ENCODE measurements at regions not wholly inside any gene's neighbourhood (a gene's known extent, or its start where the extent isn't known, plus 50 kb on each side); places are given as distances from the start of the nearest gene placed in this dataset.

- DNase-seq: no peak
These were observed 69.8 kb upstream of the DAB2 start for GRCh38 chr5:39494534-39494933.

- no peak for DNase-seq
These were observed 69.3 kb upstream of the DAB2 start for GRCh38 chr5:39494107-39494510.

DNA sequence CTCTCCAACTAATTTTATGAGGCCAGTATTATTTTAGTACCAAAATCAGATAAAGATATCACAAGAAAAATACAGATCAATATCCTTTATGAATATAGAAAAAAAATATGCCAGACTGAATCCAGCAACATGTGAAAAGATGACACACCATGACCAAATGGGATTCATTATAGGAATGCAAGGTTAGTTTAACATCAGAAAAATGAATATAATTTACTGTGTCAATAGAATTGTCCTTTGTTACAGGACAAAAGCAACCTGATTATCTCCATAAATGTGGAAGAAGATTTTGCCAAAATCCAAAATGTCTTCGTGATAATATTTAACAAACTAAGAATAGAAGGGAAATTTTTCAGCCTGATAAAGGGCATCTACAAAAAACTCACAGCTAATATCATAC is 66.4 kb upstream of the DAB2 start:
- DNase-seq: no peak

DNA sequence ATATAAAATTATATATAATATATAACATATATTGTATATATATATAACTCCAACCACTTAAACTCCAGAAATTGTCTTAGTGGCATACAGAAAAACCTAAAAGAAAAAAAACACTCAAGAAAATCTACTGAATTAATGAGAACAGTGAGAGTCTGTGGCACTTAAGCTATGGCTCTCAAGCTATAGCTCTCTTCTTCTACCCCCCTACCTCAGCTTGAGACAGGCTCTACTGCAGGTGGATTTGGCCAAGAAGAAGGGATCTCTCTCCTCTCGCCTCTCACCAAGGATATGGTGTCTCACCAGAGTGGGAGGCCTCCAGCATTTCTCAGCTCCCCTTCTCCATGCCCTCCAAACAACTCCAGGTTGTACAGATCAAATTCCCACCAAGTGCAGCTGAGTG is 64.5 kb upstream of the DAB2 start:
- DNase-seq: no peak

DNA sequence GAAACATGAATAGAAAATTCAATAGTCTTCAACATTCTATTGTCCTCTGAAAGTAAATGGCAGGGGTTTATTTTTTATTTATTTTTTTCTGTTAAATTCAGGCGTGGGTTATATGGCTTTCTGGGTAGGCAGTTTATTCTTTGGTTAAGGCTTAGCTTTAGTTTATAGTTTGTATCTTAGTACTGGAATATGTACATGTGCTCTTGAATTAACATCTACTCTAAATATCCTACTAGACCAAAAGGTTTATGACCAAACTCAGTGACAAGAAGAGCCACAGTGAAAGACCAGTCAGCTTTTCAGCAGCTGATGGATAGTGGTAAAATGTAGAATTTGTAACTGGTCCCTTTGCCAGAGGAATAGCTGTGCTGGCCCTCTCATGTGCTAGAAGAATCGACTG is 62.0 kb upstream of the DAB2 start:
- no peak for DNase-seq

DNA sequence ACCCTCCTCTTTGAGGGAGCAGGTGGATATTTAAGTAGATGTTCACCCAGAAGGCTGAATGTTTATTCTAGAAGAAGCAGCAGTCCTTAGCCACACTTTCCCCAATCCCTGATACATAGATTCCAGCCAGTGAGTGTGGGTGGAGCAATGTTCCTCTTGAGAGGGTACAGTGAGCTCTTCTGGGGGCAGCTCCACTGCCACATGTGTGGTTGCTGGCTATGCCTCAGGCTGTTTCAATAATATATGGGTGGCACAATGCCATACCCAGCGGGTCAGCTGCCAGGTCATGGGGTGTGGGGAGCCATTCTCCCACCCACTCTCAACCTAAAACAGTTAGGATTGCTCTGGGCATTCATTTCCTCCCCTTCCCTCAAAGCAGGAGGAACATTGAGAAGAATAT is 61.6 kb upstream of the DAB2 start:
- no peak for DNase-seq

GRCh38 chr5:39485079-39485478 is 60.3 kb upstream of the DAB2 start:
- no peak for DNase-seq

- DNase-seq: no peak
These were observed 59.9 kb upstream of the DAB2 start for GRCh38 chr5:39484673-39485072.

DNA sequence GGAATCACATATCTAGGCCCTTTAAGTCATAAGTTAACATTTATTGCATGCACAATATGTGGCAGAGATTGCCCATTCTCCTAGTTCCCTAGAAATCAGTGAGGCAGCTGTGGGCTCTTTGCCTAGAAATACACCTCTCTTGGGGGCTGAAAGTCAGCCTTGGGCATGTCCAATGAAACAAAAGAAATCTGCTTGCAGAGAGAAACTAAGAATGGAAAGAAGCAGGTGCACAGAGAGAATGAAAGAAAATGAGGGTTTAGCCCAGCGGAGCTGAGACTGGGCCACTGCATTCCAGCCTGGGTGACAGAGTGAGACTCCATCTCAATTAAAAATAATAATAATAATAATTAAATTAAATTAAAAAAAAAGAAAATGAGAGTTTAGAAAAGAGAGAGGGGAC is 57.3 kb upstream of the DAB2 start:
- DNase-seq: no peak

- DNase-seq: no peak
These were observed 54.8 kb upstream of the DAB2 start for GRCh38 chr5:39479537-39479936.

DNA sequence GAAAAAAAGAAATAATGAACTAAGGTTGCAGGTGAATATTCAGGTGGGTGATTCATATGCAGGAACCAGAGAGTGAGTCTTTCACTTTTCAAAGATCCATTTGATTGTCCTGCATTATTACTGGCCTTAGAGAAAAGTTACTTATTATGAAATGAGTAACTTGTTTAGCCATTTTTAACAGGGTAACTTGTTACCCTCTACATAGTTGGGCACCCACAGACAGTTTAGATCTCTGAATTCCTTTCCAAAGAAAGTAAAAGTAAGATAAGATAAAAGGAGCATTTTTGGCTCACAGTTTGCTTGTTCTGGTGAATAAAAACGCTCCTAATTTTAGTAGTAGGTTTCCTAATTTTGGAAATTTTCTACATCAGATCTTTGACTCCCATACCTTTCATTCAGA is 54.1 kb upstream of the DAB2 start:
- no peak for DNase-seq

- no peak for DNase-seq
These were observed 52.1 kb upstream of the DAB2 start for GRCh38 chr5:39476843-39477220.

- DNase-seq: no peak
These were observed 51.4 kb upstream of the DAB2 start for GRCh38 chr5:39475881-39476842.

GRCh38 chr5:39475159-39475571 is 50.4 kb upstream of the DAB2 start:
- no peak for DNase-seq

Measured in NCI-H524 (cell line).